ENCODE measurements at regions not wholly inside any gene's neighbourhood (a gene's known extent, or its start where the extent isn't known, plus 50 kb on each side); places are given as distances from the start of the nearest gene placed in this dataset.
"Not testable (repeated sequence)": the region's sequence is repeated elsewhere in the genome, so short reads cannot be mapped to it uniquely, and the experiment has no call there.

- DNase-seq (ENCODE audit: low read depth in 2 of 2), result no peak
Observed at GRCh38 chr6:165794179-165794601, 131.1 kb upstream of the PDE10A start.

- DNase-seq (ENCODE audit: low read depth in 2 of 2), result no peak
Observed at GRCh38 chr6:165793287-165793825, 130.3 kb upstream of the PDE10A start.

GRCh38 chr6:165791876-165792437, 128.9 kb upstream of the PDE10A start:
- DNase-seq (ENCODE audit: low read depth in 2 of 2), result no peak

GRCh38 chr6:165791306-165791705, 128.3 kb upstream of the PDE10A start:
- no peak for DNase-seq (ENCODE audit: low read depth in 2 of 2)

- DNase-seq (ENCODE audit: low read depth in 2 of 2), result no peak
Observed at GRCh38 chr6:165782812-165783211, 119.8 kb upstream of the PDE10A start.

- no peak for DNase-seq (ENCODE audit: low read depth in 2 of 2)
Observed at GRCh38 chr6:165782134-165782533, 119.1 kb upstream of the PDE10A start.

GRCh38 chr6:165777680-165778079, 114.6 kb upstream of the PDE10A start:
- no peak for DNase-seq (ENCODE audit: low read depth in 2 of 2)

- DNase-seq (ENCODE audit: low read depth in 2 of 2), result no peak
Observed at GRCh38 chr6:165776691-165777090, 113.7 kb upstream of the PDE10A start.

- no peak for DNase-seq (ENCODE audit: low read depth in 2 of 2)
Observed at GRCh38 chr6:165775721-165776120, 112.7 kb upstream of the PDE10A start.

GRCh38 chr6:165774903-165775601, 112.0 kb upstream of the PDE10A start:
- DNase-seq (ENCODE audit: low read depth in 2 of 2), result no peak

- DNase-seq (ENCODE audit: low read depth in 2 of 2), result no peak
Observed at GRCh38 chr6:165770397-165771082, 107.5 kb upstream of the PDE10A start.

- no peak for DNase-seq (ENCODE audit: low read depth in 2 of 2)
Observed at GRCh38 chr6:165769884-165770283, 106.8 kb upstream of the PDE10A start.

GRCh38 chr6:165769401-165769800, 106.4 kb upstream of the PDE10A start:
- no peak for DNase-seq (ENCODE audit: low read depth in 2 of 2)

- no peak for DNase-seq (ENCODE audit: low read depth in 2 of 2)
Observed at GRCh38 chr6:165768961-165769360, 105.9 kb upstream of the PDE10A start.

GRCh38 chr6:165767228-165767627, 104.2 kb upstream of the PDE10A start:
- no peak for DNase-seq (ENCODE audit: low read depth in 2 of 2)

GRCh38 chr6:165766457-165766856, 103.4 kb upstream of the PDE10A start:
- no peak for DNase-seq (ENCODE audit: low read depth in 2 of 2)

GRCh38 chr6:165766026-165766425, 103.0 kb upstream of the PDE10A start:
- no peak for DNase-seq (ENCODE audit: low read depth in 2 of 2)

GRCh38 chr6:165765256-165765655, 102.2 kb upstream of the PDE10A start:
- DNase-seq (ENCODE audit: low read depth in 2 of 2), result not testable (repeated sequence)

- DNase-seq (ENCODE audit: low read depth in 2 of 2), result no peak
Observed at GRCh38 chr6:165762876-165763275, 99.8 kb upstream of the PDE10A start.

GRCh38 chr6:165762125-165762524, 99.1 kb upstream of the PDE10A start:
- no peak for DNase-seq (ENCODE audit: low read depth in 2 of 2)

GRCh38 chr6:165760803-165761185, 97.8 kb upstream of the PDE10A start:
- DNase-seq (ENCODE audit: low read depth in 2 of 2), result no peak

- no peak for DNase-seq (ENCODE audit: low read depth in 2 of 2)
Observed at GRCh38 chr6:165760126-165760802, 97.2 kb upstream of the PDE10A start.
